GM19395 (cell line): ENCODE measurements at regions not wholly inside any gene's neighbourhood (a gene's known extent, or its start where the extent isn't known, plus 50 kb on each side); places are given as distances from the start of the nearest gene placed in this dataset.
"Not testable (repeated sequence)": the region's sequence is repeated elsewhere in the genome, so short reads cannot be mapped to it uniquely, and the experiment has no call there.

Experiments
- ATAC-seq: cut with Tn5 transposase; IDR thresholded peaks from one replicate; pipeline ENCODE4 v1.9.1; 2021; ENCODE audit warnings: mild to moderate bottlenecking, moderate library complexity; ENCODE audit not compliant: unreplicated experiment

GRCh38 chr2:136295168-136295567, 177.2 kb upstream of the CXCR4 start:
- no peak for ATAC-seq

- ATAC-seq = no peak
These were observed 173.9 kb upstream of the CXCR4 start for GRCh38 chr2:136291871-136292270.

GRCh38 chr2:136290326-136290725, 172.4 kb upstream of the CXCR4 start:
- no peak for ATAC-seq

GRCh38 chr2:136288249-136288648, 170.3 kb upstream of the CXCR4 start:
- no peak for ATAC-seq

GRCh38 chr2:136286423-136286822, 168.5 kb upstream of the CXCR4 start:
- ATAC-seq = no peak

- ATAC-seq = no peak
These were observed 166.5 kb upstream of the CXCR4 start for GRCh38 chr2:136284226-136285119.

GRCh38 chr2:136282251-136282650, 164.3 kb upstream of the CXCR4 start:
- no peak for ATAC-seq

- ATAC-seq = no peak
These were observed 163.5 kb upstream of the CXCR4 start for GRCh38 chr2:136281281-136282114.

GRCh38 chr2:136266346-136266745, 148.4 kb upstream of the CXCR4 start:
- ATAC-seq = not testable (repeated sequence)

GRCh38 chr2:136259551-136259950, 141.6 kb upstream of the CXCR4 start:
- ATAC-seq = no peak

GRCh38 chr2:136257893-136258292, 139.9 kb upstream of the CXCR4 start:
- no peak for ATAC-seq

- peak; percentile 46 for ATAC-seq
These were observed 137.9 kb upstream of the CXCR4 start for GRCh38 chr2:136255648-136256461.

- no peak for ATAC-seq
These were observed 137.2 kb upstream of the CXCR4 start for GRCh38 chr2:136255127-136255526.

- ATAC-seq = peak; percentile 43
These were observed 136.7 kb upstream of the CXCR4 start for GRCh38 chr2:136254681-136255080.

GRCh38 chr2:136253288-136254004, 135.5 kb upstream of the CXCR4 start:
- peak; percentile 37 for ATAC-seq

GRCh38 chr2:136251885-136252585, 134.1 kb upstream of the CXCR4 start:
- no peak for ATAC-seq

- no peak for ATAC-seq
These were observed 133.4 kb upstream of the CXCR4 start for GRCh38 chr2:136251197-136251884.

- no peak for ATAC-seq
These were observed 132.2 kb upstream of the CXCR4 start for GRCh38 chr2:136250131-136250530.

GRCh38 chr2:136248907-136249306, 131.0 kb upstream of the CXCR4 start:
- no peak for ATAC-seq
